ENCODE measurements at regions not wholly inside any gene's neighbourhood (a gene's known extent, or its start where the extent isn't known, plus 50 kb on each side); places are given as distances from the start of the nearest gene placed in this dataset.

- H3K36me3 ChIP-seq (ENCODE audit: low read depth), result no peaks in the 10 kb centered on the region
- no peaks in the 10 kb centered on the region for H3K9me3 ChIP-seq (ENCODE audit: severe bottlenecking)
- H3K27ac ChIP-seq (ENCODE audit: poor library complexity, severe bottlenecking), result no peak overlapping the region
- TF ChIP-seq CTCF (IDR thresholded peaks at IDR 0.05; ENCODE audit: poor library complexity, severe bottlenecking), result no peak
- ATAC-seq (ENCODE audit: low read depth) (no peak), DNase-seq (ENCODE audit: low spot score) (no peak)
- H3K27me3 ChIP-seq (ENCODE audit: insufficient read depth, poor library complexity, severe bottlenecking), result no peaks in the 10 kb centered on the region
- no peaks in the 10 kb centered on the region for H3K4me1 ChIP-seq (ENCODE audit: insufficient read depth, poor library complexity, severe bottlenecking)
- H3K4me3 ChIP-seq (ENCODE audit: severe bottlenecking), result no peak overlapping the region
Measured at GRCh38 chr11:41666951-41667653, 207.7 kb upstream of the LRRC4C start.

- no peak for ATAC-seq (ENCODE audit: low read depth)
- Histone ChIP-seq H3K4me3 (ENCODE audit: severe bottlenecking) (no peak overlapping the region), H3K27ac (ENCODE audit: poor library complexity, severe bottlenecking) (no peak overlapping the region)
Measured at GRCh38 chr11:41675205-41675604, 215.8 kb upstream of the LRRC4C start.

GRCh38 chr11:41713030-41713429 is 253.6 kb upstream of the LRRC4C start:
- Histone ChIP-seq H3K36me3 (ENCODE audit: low read depth) (no peaks in the 10 kb centered on the region), H3K9me3 (ENCODE audit: severe bottlenecking) (no peaks in the 10 kb centered on the region), H3K4me1 (ENCODE audit: insufficient read depth, poor library complexity, severe bottlenecking) (no peaks in the 10 kb centered on the region), H3K27me3 (ENCODE audit: insufficient read depth, poor library complexity, severe bottlenecking) (no peaks in the 10 kb centered on the region), H3K4me3 (ENCODE audit: severe bottlenecking) (no peak overlapping the region), H3K27ac (ENCODE audit: poor library complexity, severe bottlenecking) (no peak overlapping the region)
- ATAC-seq (ENCODE audit: low read depth), result no peak
- TF ChIP-seq CTCF (IDR thresholded peaks at IDR 0.05; ENCODE audit: poor library complexity, severe bottlenecking), result no peak
- no peak for DNase-seq (ENCODE audit: low spot score)

More at GRCh38 chr11:41675205-41675604, 215.8 kb upstream of the LRRC4C start:
- DNase-seq (ENCODE audit: low spot score), result no peak
- no peak for TF ChIP-seq CTCF (IDR thresholded peaks at IDR 0.05; ENCODE audit: poor library complexity, severe bottlenecking)
- Histone ChIP-seq H3K27me3 (ENCODE audit: insufficient read depth, poor library complexity, severe bottlenecking) (no peaks in the 10 kb centered on the region), H3K4me1 (ENCODE audit: insufficient read depth, poor library complexity, severe bottlenecking) (no peaks in the 10 kb centered on the region), H3K9me3 (ENCODE audit: severe bottlenecking) (no peaks in the 10 kb centered on the region), H3K36me3 (ENCODE audit: low read depth) (no peaks in the 10 kb centered on the region)

GRCh38 chr11:41714101-41714500 is 254.6 kb upstream of the LRRC4C start:
- Histone ChIP-seq H3K4me3 (ENCODE audit: severe bottlenecking) (no peak overlapping the region), H3K27ac (ENCODE audit: poor library complexity, severe bottlenecking) (no peak overlapping the region)
- no peak for ATAC-seq (ENCODE audit: low read depth)

More at GRCh38 chr11:41714101-41714500, 254.6 kb upstream of the LRRC4C start:
- no peak for DNase-seq (ENCODE audit: low spot score)
- no peak for TF ChIP-seq CTCF (IDR thresholded peaks at IDR 0.05; ENCODE audit: poor library complexity, severe bottlenecking)
- no peaks in the 10 kb centered on the region for H3K9me3 ChIP-seq (ENCODE audit: severe bottlenecking)
- H3K27me3 ChIP-seq (ENCODE audit: insufficient read depth, poor library complexity, severe bottlenecking), result no peaks in the 10 kb centered on the region
- H3K4me1 ChIP-seq (ENCODE audit: insufficient read depth, poor library complexity, severe bottlenecking), result no peaks in the 10 kb centered on the region
- H3K36me3 ChIP-seq (ENCODE audit: low read depth), result no peaks in the 10 kb centered on the region
